HL-60/S4 treated with retinoic acid at 250 ng/mL for 4 days and 3 days (cell line): ENCODE measurements at regions not wholly inside any gene's neighbourhood (a gene's known extent, or its start where the extent isn't known, plus 50 kb on each side); places are given as distances from the start of the nearest gene placed in this dataset.
"Not testable (repeated sequence)": the region's sequence is repeated elsewhere in the genome, so short reads cannot be mapped to it uniquely, and the experiment has no call there.

Experiments used
- in situ Hi-C: fragments of 300-500 bp; cut with MboI; formaldehyde crosslinking; loops from 2 replicates; pipeline ENCODE4 v1.7.0; 2022; ENCODE audit warnings: low sequenced_read_pairs

DNA sequence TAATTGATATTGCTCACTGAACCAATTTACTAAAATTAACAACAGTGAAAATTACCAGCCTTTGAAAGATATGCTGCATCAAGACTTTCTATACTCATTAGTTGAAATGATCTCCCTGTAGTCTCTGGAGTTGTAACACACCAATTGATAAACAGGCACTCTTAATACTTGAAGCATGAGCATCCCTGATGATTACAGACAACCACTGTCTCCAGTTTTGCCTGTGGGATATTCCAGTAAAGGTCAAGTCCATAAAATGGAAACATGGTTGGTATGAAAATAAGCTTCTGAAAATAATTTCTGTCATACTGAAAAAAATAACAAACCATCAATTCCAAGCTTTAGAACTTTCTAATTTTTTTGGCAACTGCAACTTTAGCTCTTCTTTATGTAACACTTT is 405.8 kb downstream of the SPRY2 start:
- in situ Hi-C loops: no loop called here

DNA sequence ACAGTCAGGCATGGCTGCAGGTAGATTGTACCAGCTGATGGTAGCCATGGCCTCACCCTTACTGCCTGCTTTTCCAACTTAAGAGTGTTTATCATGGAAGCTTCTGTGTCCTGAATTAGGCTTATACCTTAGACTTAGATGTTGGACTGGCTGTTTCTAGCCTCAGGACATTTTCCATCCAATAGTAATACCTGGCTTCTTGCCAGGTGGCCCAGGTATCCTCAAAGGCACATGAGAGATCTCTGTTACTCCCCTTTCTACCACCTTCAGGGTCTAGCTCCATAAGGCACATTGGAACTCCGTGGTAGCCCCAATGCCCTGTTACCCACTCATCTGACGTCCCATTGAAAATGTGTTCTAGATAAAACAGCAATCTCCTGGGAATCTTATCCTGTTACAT is 407.5 kb downstream of the SPRY2 start:
- in situ Hi-C loops: no loop called here

DNA sequence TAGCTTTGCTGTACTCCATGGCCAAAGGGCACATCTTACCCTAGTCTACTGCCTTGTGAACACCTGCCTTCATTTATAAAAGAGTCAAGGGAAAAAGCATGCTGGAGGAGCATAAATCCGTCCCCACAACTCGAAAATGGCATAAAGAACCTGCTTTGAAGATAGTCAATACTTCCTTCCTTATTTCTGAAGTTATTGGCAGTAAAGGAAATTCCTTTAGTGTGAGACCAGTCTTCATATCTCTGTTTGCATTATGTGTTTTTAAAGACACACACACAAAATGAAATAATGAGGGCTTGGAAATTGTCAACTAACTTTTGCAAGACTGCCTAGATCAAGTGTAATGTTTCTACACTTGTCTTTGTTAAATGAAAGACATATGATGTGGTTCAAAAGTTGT is 408.4 kb downstream of the SPRY2 start:
- in situ Hi-C loops: no loop called here

DNA sequence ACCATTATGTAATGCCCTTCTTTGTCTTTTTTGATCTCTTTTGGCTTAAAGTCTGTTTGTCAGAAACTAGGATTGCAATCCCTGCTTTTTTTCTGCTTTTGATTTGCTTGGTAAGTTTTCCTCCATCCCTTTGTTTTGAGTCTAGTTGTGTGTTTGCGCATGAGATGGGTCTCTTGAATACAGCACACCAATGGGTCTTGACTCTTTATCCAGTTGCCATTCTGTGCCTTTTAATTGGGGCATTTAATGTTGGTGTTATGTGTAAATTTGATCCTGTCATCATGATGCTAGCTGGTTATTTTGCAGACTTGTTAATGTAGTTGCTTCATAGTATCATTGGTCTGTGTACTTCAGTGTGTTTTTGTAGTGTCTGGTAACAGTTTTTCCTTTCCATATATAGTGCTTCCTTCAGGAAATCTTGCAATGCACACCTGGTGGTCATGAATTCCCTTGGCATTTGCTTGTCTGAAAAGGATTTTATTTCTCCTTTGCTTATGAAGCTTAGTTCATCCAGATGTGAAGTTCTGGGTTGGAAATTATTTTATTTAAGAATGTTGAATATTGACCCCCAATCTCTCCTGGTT is 416.9 kb downstream of the SPRY2 start:
- in situ Hi-C loops: not testable (repeated sequence)

DNA sequence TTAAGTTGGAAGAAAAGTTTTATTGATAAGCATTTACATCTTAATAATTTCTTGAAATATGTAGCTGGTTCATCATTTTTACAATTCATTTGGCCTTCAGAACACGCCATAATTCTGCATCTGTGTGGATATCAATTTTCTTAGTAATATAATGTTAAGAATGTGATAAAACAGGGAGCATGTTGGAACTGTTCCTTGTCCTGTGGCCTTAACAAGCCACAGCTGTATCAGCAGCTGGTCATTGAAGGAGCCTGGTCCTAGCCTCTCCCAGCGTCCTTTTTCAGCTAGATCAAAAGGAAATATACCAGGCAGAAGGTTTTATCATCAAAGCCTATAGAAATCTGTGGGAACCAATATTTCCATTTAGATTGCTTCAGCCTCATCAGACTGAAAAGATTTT is 421.8 kb downstream of the SPRY2 start:
- in situ Hi-C loops: no loop called here

DNA sequence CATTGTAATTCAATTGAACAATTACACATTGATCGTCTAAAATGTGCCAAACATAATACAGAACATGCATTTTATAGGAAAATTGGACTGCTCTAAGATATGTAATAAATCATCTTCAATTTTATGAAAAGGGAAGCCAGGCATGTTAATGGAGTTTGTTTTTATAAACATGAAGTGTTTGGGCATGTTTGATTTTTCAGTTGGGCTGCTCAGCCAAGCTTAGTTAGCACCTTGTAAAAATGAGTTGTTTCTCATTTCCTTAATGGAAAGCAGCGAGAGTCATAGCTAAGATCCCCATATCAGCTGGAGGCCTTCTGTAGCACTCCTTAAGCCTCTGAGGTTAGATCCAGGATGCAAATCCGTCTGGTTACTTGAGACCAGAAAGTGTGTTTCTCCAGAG is 422.3 kb downstream of the SPRY2 start:
- in situ Hi-C loops: no loop called here

DNA sequence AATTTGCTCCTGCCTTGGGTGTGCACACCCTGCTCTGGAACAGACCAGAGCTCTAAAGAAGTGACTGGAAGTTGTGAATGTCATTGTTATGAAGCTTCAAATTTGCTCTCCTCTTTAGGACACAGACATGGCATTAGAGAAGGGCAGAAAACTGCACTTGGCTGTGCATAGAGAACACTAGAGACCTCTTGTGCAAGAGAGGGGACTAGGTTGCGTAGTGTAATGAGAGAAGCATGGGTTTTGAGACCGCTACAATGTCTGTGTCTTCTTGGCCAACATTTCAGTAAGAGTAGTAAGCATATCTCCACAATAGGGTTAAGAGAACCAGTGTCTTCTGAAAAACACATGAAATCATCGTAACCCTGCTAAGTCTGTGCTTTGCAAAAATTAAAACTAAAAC is 423.3 kb downstream of the SPRY2 start:
- in situ Hi-C loops: no loop called here

DNA sequence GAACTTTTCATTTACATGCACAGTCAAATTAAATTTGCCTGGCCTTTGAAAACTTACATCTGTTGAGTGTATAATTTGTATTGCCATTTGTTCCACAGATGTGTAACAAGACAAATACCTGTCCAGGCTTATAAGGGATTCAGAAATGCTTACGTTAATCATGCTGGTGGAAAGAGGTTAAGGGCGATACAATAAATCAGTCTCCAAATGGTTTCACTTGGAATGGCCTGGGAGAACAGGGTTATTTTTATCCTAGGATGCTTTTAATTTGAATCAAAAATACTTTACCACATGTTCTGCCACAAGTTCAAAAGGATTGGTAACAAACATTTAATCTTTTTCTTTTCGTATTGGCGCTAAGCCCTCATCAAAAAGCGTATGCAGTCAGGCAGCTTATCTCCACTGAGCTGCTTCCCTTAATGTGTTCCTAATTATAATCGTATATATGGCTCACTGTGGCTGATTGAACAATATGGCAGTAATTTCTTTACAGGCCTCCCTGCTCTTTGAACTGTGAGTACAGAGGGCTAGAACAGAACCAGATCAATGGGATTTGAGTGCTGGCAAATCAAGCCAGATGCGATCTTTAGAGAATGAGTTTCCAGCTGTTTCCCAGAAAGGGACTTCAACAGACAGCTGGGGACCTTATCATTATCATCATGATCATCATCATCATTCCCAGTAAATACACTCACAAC is 425.7 kb downstream of the SPRY2 start:
- in situ Hi-C loops: no loop called here

DNA sequence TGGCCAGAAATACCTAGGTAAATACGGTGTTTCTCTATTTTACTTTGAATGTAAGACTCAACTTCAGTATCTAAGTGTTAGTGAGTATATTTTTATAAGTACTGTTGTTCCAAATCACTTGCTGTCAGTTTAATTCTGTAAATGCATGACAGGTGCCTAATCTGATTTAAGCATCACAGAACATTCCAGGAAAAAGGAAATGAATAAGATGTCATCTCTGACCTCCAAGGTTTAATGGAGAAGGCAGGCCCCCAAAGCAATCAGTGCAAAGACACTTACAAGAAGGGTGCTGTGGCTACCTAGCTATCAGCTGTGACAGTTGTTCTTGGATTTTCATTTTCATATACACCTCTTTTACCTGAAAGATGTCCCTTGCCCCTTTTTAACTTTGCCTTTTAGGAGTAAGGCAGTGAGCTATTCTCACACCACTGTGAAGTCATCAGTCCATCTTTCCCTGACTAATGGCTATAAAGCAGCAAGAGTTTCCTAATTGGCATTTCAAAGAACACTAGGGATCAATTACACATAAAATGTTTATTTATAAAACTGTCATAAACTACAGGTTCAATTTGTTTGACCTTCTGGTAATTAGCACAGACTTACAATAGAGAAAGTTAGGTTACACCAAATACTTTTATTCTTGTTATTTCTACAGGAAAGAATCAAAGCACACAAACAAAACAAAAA is 427.6 kb downstream of the SPRY2 start:
- in situ Hi-C loops: no loop called here

DNA sequence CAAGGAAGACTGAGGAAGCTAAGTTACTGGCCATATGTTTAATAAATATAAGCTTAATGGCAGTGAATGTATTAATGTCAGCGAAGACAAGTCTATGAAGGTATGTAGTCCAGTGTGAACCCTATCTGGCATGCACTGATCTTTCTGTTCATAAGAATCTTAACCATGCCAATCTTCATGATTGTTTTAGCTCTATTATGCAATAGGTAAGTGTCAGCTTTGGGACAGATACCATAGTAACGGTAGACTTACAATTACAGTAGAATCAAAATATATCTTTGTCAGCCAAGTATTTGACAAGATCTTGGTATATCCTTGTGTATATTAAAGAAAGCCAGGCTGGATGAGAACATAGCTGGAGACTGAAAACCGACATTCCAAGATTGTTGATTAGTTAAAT is 428.5 kb downstream of the SPRY2 start:
- in situ Hi-C loops: no loop called here

DNA sequence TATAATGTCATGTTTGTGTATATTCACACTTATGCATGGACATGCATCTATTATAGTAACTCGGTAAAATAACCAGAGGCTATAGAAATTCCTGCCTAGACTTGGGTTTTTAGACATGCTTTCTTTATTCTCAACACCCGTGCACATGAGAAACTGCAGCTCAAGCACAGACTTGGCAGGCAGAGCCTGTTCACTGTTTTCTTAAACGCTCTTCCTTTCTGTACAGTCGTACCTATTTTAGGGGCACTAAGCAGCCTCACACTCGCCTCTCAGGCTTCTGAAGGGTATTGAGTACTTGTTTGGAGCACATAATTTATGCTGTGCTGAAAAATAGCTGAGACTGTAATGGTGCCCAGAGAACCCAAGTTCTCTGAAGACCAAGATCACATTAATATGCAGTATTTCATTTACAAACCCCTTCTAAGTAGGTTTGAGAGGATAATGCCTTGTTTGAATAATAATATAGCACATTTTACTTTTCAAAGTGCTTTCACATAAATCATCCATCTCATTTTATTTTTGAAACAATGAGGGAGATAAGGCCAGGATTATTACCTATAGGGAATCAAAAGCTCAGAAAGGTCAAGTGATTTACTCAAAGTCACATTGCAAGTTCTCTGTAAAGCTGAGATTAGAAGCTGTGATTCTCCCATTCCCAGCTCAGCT is 429.9 kb downstream of the SPRY2 start:
- in situ Hi-C loops: no loop called here

DNA sequence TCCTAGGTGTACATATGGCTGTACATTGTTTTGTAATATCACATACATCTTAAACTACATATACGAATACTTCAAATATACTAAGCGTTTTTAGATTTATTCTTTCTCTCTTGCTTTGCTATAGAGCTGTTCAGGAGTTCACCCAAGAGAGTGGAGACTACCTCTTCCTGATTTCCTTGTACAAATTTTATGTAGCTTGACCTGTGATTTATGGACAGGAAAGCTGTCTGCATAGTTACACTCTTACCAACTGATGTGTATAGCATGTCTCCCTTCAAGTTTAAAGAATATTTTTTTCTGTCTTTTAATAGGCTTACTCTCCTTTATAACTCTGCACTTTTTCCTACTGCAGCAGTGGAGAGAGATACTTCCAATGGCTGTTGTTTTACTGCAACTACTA is 428.7 kb downstream of the NDFIP2 start:
- in situ Hi-C loops: no loop called here

DNA sequence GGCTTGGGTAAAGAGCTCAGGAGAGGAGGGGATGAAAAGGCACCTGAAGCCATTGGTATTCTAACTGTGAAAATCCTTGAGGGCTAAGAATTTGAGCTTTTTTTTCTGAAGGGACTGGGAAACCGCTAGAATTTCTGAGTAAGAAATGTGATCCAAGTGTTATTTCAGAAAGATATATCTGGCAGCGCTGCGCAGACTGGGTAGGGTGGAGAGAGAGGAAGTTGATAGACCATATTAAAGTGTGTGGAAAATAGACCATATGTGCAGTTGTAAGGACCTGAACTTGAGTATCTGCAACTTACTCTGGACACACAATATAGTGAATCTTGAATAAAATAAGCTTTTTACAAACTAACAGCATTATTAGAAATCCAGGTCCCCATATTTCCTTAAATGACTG is 427.4 kb downstream of the NDFIP2 start:
- in situ Hi-C loops: no loop called here

DNA sequence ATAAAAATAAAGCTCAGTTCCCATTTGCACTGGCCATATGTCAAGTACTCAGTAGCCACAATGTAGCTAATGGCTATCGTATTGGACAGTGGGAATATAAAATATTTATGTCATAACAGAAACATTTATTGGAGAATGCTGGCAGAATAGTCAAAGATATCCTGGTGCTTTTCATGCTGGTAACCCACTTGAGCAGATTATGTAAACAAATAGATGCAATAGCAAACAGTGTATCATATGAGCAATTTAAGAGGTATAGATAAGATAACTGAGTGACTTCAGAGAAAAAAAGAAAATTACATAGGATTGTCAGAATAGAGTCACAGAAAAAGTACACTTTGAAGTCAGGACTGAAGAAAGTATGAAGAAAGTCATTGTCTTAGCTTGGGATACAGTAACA is 426.6 kb downstream of the NDFIP2 start:
- in situ Hi-C loops: no loop called here

DNA sequence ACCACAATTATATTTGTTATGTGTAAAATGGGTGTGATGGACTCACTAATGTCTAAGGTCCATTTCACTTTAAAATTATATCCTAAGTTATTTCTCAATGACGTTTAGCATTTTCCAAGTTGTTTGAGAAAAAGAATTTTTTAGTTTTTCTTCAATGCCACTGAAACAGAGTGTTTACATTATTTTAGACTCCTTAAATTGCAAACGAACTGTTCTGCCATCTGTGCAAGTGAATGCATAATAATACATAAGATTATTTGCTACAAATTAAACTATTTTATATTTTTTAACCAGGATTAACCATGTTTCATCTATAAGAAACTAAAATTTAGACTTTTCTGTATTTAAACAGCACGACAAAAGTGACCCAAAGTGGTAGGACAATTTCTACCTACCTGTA is 425.4 kb downstream of the NDFIP2 start:
- in situ Hi-C loops: no loop called here

DNA sequence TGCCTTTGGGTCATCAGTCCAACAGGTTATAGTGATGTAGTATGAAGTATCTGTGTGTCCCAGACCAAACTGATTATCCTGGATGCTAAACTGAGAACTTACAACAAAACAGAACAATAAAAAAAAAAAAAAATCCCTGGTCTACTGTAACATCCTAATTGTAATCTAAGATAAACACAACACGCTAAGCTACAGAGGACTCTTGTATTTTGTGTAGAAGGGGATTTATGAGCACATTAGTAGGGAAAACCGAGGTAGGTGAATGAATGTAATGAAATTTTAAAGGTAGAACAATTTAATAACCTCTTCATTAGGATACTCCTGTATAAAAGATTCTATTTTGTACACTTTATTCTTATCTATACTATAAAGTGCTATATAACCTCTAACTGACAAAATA is 424.1 kb downstream of the NDFIP2 start:
- in situ Hi-C loops: no loop called here

DNA sequence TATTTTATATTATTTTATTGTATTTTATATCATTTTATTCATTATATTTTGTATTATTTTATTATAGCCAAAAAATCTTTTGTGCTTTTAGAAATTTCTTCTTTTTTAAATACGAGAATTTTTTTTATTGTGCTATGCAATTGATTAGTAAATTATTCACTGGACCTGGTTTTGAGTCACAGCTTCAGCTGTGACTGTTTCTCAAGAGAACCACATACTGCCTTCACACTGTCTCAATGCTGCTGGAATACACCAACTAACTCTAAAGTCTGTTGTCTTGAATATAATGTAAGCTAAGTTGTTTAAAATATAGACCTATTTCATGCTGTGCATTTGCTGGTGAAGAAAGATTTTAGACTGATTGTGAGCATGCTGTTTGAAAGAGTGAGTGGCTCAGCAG is 423.6 kb downstream of the NDFIP2 start:
- in situ Hi-C loops: no loop called here

DNA sequence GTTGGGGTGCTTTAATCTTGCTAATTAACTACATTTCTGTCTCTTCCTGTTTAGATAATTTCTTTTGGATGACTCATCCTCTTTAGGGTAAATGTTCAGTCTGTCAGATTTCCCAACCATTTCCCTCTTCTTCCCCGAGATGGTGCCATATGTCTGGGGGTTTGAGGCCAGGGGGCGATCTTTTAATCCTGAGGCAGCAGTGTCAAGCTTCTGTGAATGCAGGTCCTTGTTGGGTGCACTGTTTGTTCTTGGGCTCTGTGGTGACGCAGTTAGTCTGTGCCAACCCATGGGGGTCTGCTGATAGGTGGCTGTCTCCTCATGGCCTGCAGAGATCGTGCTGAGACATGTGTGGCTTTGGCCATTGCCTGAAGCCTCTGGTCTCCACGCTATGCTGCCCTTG is 420.4 kb downstream of the NDFIP2 start:
- in situ Hi-C loops: no loop called here

DNA sequence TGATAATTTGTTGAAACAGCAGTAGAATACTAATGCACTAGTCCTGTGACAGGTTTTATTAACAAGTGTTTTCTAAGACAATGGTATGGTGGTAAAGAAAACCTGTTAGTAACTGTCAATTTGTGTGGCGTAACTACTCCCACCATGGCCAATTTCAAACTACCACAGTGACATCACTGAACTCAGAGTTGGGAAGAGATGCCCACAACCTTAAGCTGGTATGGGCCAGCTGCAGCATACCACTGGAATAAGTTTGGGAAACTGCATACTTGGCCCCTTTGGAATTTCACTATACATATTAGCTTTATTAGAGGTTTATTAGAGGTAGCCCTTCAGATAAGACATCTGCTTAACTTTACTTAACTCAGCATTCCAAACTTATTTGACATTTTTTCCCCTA is 419.4 kb downstream of the NDFIP2 start:
- in situ Hi-C loops: no loop called here

DNA sequence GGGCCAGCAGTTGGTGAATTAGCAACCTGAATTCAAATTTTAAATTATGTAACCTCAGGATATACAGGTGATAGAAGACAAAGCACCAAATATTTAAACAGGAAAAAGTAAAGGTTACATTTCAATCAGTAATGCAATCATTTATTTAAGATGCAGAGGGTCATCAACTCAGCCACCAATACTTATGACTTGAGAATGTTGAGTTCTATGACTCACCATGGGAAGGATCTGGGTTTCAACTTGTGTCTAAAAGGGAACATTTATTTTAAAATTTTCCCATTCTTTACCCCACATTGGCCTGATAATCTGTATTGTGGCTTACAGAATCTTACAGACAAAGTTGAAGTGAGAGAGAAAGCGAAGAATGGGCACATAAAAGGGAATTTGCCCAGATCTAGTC is 418.0 kb downstream of the NDFIP2 start:
- in situ Hi-C loops: no loop called here

DNA sequence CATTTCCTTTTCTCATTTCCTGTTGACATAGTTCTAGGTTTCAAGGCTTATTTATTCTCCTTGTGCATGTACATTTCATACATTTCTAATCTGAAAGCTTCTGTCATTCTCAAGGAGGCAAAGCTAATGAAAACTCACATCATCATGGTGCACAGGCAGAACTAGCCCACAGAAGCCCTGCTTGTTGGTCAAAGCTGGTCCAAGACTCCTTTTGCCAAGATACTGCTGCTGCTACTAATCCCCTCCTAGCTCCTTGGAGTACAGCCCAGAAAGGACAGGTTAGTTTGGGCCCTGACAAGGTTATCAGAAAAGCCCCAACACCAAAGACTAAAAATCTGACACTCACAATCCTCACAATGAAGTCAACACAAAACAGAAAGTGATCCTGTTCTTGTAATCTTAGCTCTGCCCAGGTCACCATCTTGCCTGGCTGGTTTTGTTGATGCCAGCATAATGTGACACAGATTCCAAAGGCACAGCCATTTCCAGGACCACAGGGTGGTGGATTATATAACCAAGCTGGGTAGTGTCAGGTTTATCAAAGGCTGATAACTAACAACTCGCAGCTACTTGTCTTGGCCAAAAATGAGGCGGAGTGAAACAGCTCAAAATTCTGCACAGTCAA is 417.4 kb downstream of the NDFIP2 start:
- in situ Hi-C loops: no loop called here

DNA sequence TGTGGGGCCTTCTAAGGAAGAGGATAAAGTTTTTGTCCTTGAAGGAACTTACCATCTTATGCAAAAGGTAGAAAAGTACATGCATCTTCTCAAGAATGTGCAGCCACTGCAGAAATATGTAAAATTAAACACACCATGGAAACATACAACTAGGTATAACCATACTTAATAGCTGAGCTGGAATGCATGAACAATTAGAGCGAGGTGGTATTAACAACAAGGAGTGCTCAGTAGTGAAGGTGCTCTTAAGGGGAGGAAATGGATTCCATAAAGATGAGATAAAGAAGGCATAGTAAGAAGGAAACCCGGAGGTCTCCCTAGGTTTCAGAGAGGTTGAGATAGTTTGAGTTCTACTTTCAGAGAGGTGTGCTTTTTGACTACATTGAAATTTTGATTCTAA is 415.9 kb downstream of the NDFIP2 start:
- in situ Hi-C loops: no loop called here
